NB4 (cell line): ENCODE measurements at regions not wholly inside any gene's neighbourhood (a gene's known extent, or its start where the extent isn't known, plus 50 kb on each side); places are given as distances from the start of the nearest gene placed in this dataset.

Experiments
- CTCF ChIP-seq: IDR thresholded peaks from one replicate; pipeline ENCODE4 v1.5.1; 2012; ENCODE audit warnings: low read depth, low read length
- MYC ChIP-seq: IDR thresholded peaks from 2 replicates; pipeline ENCODE4 v1.6.1; 2011; ENCODE audit warnings: low read depth, low read length
- POLR2A ChIP-seq: IDR thresholded peaks from 2 replicates; pipeline ENCODE4 v1.6.1; 2011; ENCODE audit warnings: mild to moderate bottlenecking; ENCODE audit not compliant: insufficient read length; ENCODE audit errors: extremely low read depth

GRCh38 chr4:81756973-81757372 is 285.3 kb upstream of the RASGEF1B start:
- TF ChIP-seq MYC (no peak), CTCF (no peak), POLR2A (no peak)
